A549 (cell line): ENCODE measurements at regions not wholly inside any gene's neighbourhood (a gene's known extent, or its start where the extent isn't known, plus 50 kb on each side); places are given as distances from the start of the nearest gene placed in this dataset.

Experiments used
- RFX5 ChIP-seq: fragments of 450-650 bp; IDR thresholded peaks from 2 replicates; pipeline ENCODE4 v1.7.1; 2014; ENCODE audit warnings: antibody characterized with exemption, mild to moderate bottlenecking, moderate library complexity
- TF ChIP-seq, protein P1 (sequence below): fragments of >200 bp; sonication (Bioruptor Twin); formaldehyde crosslinking; IDR thresholded peaks from 3 replicates; pipeline ENCODE4 v1.5.1; 2016

DNA sequence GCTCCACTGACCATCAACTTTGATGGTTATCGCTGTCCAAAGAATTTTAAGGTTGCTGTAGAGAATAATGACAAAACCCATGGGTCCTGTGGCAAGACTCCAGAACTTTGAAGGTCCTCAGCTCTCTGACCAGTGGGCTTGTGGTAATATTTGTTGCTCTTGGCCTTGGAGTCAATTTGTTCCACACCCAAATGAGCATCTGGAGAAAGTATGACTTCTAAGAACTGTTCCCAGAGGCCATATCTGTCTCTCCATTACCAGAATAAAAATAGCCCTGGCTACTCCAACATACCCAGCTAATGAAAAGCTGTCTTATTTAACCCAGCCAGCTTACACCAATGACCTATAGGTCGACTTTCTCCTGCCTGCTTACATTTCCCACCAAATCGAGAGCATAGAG is 466.4 kb downstream of the MEIS1 start:
- TF ChIP-seq, protein P1, sequence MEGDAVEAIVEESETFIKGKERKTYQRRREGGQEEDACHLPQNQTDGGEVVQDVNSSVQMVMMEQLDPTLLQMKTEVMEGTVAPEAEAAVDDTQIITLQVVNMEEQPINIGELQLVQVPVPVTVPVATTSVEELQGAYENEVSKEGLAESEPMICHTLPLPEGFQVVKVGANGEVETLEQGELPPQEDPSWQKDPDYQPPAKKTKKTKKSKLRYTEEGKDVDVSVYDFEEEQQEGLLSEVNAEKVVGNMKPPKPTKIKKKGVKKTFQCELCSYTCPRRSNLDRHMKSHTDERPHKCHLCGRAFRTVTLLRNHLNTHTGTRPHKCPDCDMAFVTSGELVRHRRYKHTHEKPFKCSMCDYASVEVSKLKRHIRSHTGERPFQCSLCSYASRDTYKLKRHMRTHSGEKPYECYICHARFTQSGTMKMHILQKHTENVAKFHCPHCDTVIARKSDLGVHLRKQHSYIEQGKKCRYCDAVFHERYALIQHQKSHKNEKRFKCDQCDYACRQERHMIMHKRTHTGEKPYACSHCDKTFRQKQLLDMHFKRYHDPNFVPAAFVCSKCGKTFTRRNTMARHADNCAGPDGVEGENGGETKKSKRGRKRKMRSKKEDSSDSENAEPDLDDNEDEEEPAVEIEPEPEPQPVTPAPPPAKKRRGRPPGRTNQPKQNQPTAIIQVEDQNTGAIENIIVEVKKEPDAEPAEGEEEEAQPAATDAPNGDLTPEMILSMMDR: no peak
- no peak for TF ChIP-seq RFX5
